ENCODE measurements at regions not wholly inside any gene's neighbourhood (a gene's known extent, or its start where the extent isn't known, plus 50 kb on each side); places are given as distances from the start of the nearest gene placed in this dataset.
"Not testable (repeated sequence)": the region's sequence is repeated elsewhere in the genome, so short reads cannot be mapped to it uniquely, and the experiment has no call there.

DNA sequence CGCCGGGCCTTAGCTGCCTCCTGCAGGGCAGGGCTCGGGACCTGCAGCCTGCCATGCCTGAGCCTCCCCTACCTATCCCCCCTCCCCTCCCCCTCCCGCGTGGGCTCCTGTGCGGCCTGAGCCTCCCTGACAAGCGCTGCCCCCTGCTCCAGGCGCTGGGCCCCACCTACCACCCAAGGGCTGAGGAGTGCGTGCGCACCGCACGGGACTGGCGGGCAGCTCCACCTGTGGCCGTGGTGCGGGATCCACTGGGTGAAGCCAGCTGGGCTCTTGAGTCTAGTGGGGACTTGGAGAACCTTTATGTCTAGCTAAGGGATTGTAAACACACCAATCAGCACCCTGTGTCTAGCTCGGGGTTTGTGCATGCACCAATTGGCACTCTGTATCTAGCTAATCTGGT is 554.6 kb upstream of the ACTRT1 start:
- TF ChIP-seq, protein P1, sequence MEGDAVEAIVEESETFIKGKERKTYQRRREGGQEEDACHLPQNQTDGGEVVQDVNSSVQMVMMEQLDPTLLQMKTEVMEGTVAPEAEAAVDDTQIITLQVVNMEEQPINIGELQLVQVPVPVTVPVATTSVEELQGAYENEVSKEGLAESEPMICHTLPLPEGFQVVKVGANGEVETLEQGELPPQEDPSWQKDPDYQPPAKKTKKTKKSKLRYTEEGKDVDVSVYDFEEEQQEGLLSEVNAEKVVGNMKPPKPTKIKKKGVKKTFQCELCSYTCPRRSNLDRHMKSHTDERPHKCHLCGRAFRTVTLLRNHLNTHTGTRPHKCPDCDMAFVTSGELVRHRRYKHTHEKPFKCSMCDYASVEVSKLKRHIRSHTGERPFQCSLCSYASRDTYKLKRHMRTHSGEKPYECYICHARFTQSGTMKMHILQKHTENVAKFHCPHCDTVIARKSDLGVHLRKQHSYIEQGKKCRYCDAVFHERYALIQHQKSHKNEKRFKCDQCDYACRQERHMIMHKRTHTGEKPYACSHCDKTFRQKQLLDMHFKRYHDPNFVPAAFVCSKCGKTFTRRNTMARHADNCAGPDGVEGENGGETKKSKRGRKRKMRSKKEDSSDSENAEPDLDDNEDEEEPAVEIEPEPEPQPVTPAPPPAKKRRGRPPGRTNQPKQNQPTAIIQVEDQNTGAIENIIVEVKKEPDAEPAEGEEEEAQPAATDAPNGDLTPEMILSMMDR (IDR thresholded peaks at IDR 0.05), result not testable (repeated sequence)
- not testable (repeated sequence) for TF ChIP-seq EP300, POLR2AphosphoS5 (IDR thresholded peaks at IDR 0.05)

All from sigmoid colon (tissue), 4 donors.